ENCODE measurements at regions not wholly inside any gene's neighbourhood (a gene's known extent, or its start where the extent isn't known, plus 50 kb on each side); places are given as distances from the start of the nearest gene placed in this dataset.

GRCh38 chr11:123247496-123247799 lies 52.4 kb upstream of the CLMP start:
- ChIA-PET CTCF (interaction anchor here (0.8 to 5.6 kb wide), 25 partner anchors 9 to 190 kb away, joined by 3 to 119 read pairs (median 4); no protein-coding TSS in a partner anchor), POLR2A (no interaction called here)
- H3K36me3 ChIP-seq (ENCODE audit: control insufficient read depth in 4 of 4, insufficient read depth in 4 of 4, low read length in 3 of 4): no peaks in the 10 kb centered on the region
- DNase-seq: no peak
- H3K4me3 ChIP-seq (ENCODE audit: control insufficient read depth in 1 of 7, extremely low read depth in 1 of 7, insufficient read depth in 4 of 7, low read depth in 2 of 7, low read length in 6 of 7): no peak overlapping the region
- H3K27ac ChIP-seq (ENCODE audit: insufficient read depth in 1 of 2, low read depth in 1 of 2, low read length in 2 of 2, poor library complexity in 1 of 2, severe bottlenecking in 2 of 2): no peak overlapping the region
- no CpG with 5 or more reads among the region's 3 CpGs for WGBS (ENCODE audit: insufficient coverage)
- no peaks in the 10 kb centered on the region for H3K9me3 ChIP-seq (ENCODE audit: control extremely low read depth in 1 of 5, control insufficient read depth in 4 of 5, insufficient read depth in 2 of 5, low read depth in 1 of 5, low read length in 4 of 5)
- H3K27me3 ChIP-seq (replicated peaks in 2 of 5; ENCODE audit: control insufficient read depth in 4 of 5, insufficient read depth in 5 of 5, low read length in 4 of 5): no peaks in the 10 kb centered on the region
- peaks cover 0 to 3% (median 2%) of the 10 kb centered on the region in 4 experiments for H3K4me1 ChIP-seq (ENCODE audit: control extremely low read depth in 1 of 4, control insufficient read depth in 4 of 4, insufficient read depth in 4 of 4, low read length in 3 of 4)

DNA sequence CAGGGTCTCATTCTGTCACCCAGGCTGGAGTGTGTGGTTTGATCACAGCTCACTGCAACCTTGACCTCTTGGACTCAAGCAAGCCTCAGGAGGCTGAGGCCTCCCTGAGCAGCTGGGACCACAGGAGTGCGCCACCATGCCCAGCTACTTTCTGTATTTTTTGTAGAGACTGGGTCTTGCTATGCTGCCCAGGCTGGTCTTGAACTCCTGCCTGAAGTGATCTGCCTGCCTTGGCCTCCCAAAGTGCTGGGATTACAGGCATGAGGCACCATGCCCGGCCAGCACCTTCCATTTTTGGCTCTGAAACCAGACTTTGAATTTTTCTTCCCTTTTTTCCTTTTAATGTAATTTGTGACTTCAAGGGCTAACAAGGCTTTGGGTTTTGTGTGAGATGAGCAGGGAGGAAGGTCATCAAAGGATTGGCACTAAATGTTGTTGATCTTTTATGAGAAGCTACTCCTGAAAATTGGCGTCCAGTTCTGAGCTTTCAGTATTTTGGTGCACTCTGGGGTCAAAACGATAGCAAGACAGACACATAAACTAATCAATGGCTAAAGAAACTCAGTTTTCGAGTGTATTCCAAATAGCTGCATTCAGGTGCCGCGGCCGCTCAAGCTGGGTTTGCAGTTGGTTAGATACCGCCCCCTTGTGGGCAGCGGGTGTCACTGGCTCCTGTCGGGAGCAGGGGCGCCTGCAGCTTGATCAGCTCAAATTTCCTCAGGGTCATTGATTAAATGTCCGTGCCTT lies 51.9 kb upstream of the CLMP start:
- Histone ChIP-seq H3K27ac (ENCODE audit: insufficient read depth in 1 of 2, low read depth in 1 of 2, low read length in 2 of 2, poor library complexity in 1 of 2, severe bottlenecking in 2 of 2) (no peak overlapping the region), H3K9me3 (ENCODE audit: control extremely low read depth in 1 of 5, control insufficient read depth in 4 of 5, insufficient read depth in 2 of 5, low read depth in 1 of 5, low read length in 4 of 5) (no peaks in the 10 kb centered on the region), H3K36me3 (ENCODE audit: control insufficient read depth in 4 of 4, insufficient read depth in 4 of 4, low read length in 3 of 4) (no peaks in the 10 kb centered on the region), H3K27me3 (replicated peaks in 2 of 5; ENCODE audit: control insufficient read depth in 4 of 5, insufficient read depth in 5 of 5, low read length in 4 of 5) (no peaks in the 10 kb centered on the region), H3K4me3 (ENCODE audit: control insufficient read depth in 1 of 7, extremely low read depth in 1 of 7, insufficient read depth in 4 of 7, low read depth in 2 of 7, low read length in 6 of 7) (peak overlapping the region in 1 of 7 experiments; percentile 23), H3K4me1 (ENCODE audit: control extremely low read depth in 1 of 4, control insufficient read depth in 4 of 4, insufficient read depth in 4 of 4, low read length in 3 of 4) (peaks cover 0 to 3% (median 2%) of the 10 kb centered on the region in 4 experiments)
- peak; percentile 72 to 87 (median 83) for DNase-seq
- WGBS (ENCODE audit: insufficient coverage): 15% methylated on average over 11 of the region's 13 CpGs
- ChIA-PET CTCF (interaction anchor here (0.7 to 5.6 kb wide), 29 partner anchors 10 to 190 kb away, joined by 3 to 119 read pairs (median 4); no protein-coding TSS in a partner anchor), POLR2A (no interaction called here)

DNA sequence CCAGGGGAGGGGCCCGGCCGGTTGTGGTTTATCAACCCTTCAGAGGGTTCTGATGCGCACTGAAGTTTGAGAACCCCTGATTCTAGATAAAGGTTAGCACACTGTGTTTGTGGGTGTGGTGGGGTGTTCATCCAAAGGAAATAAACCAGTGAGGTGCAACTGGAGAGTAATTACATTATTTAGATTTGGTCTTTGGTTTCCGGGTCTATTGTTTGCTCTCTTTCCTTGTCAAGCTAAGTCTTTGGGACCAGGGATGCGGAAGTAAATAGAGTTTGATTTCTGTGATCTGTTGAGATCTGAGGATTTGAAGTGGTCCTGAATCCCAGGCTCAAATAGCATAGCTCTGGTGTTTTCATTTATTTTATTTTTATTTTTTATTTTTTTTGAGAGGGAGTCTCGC lies 50.5 kb upstream of the CLMP start:
- Histone ChIP-seq H3K9me3 (ENCODE audit: control extremely low read depth in 1 of 5, control insufficient read depth in 4 of 5, insufficient read depth in 2 of 5, low read depth in 1 of 5, low read length in 4 of 5) (no peaks in the 10 kb centered on the region), H3K27ac (ENCODE audit: insufficient read depth in 1 of 2, low read depth in 1 of 2, low read length in 2 of 2, poor library complexity in 1 of 2, severe bottlenecking in 2 of 2) (no peak overlapping the region), H3K27me3 (replicated peaks in 2 of 5; ENCODE audit: control insufficient read depth in 4 of 5, insufficient read depth in 5 of 5, low read length in 4 of 5) (no peaks in the 10 kb centered on the region), H3K36me3 (ENCODE audit: control insufficient read depth in 4 of 4, insufficient read depth in 4 of 4, low read length in 3 of 4) (no peaks in the 10 kb centered on the region), H3K4me1 (ENCODE audit: control extremely low read depth in 1 of 4, control insufficient read depth in 4 of 4, insufficient read depth in 4 of 4, low read length in 3 of 4) (peaks cover 0 to 3% (median 2%) of the 10 kb centered on the region in 4 experiments), H3K4me3 (ENCODE audit: control insufficient read depth in 1 of 7, extremely low read depth in 1 of 7, insufficient read depth in 4 of 7, low read depth in 2 of 7, low read length in 6 of 7) (no peak overlapping the region)
- WGBS (ENCODE audit: insufficient coverage): 98% methylated on average over 4 of the region's 6 CpGs
- ChIA-PET POLR2A (no interaction called here), CTCF (interaction anchor here (1.0 to 5.6 kb wide), 8 partner anchors 11 to 159 kb away, joined by 3 to 119 read pairs (median 7); no protein-coding TSS in a partner anchor)
- no peak for DNase-seq
